Activated CD4-positive, alpha-beta memory T cell treated with anti-CD3 and anti-CD28 coated beads, Interleukin-2, amount 10 ng/mL, durations not matched to agents 7 days and 5 days (primary cell): ENCODE measurements at regions not wholly inside any gene's neighbourhood (a gene's known extent, or its start where the extent isn't known, plus 50 kb on each side); places are given as distances from the start of the nearest gene placed in this dataset.
"Not testable (repeated sequence)": the region's sequence is repeated elsewhere in the genome, so short reads cannot be mapped to it uniquely, and the experiment has no call there.

Source experiments
- CTCF ChIA-PET: fragments of 350-600 bp; sonication (Branson Sonifier 250); formaldehyde crosslinking; loops from one replicate; lab custom pipeline; 2021; ENCODE audit warnings: antibody characterized with exemption, inconsistent platforms; lab: Charles Lee
- POLR2A ChIA-PET: fragments of 350-600 bp; sonication (Branson Sonifier 250); formaldehyde crosslinking; loops from one replicate; lab custom pipeline; 2021; ENCODE audit warnings: antibody characterized with exemption; lab: Charles Lee
- DNase-seq: peaks from one replicate; pipeline ENCODE4 v3.0.0-alpha.2; 2020
- H3K27ac Mint-ChIP-seq: one replicate; pipeline ENCODE4 v1.8.0; 2021; ENCODE audit warnings: mild to moderate bottlenecking, mixed read lengths
- H3K27me3 Mint-ChIP-seq: one replicate; pipeline ENCODE4 v1.8.0; 2021; ENCODE audit warnings: mixed read lengths
- H3K36me3 Mint-ChIP-seq: one replicate; pipeline ENCODE4 v1.8.0; 2021; ENCODE audit warnings: low read depth, mixed read lengths
- H3K4me1 Mint-ChIP-seq: one replicate; pipeline ENCODE4 v1.8.0; 2021; ENCODE audit warnings: mixed read lengths
- H3K4me3 Mint-ChIP-seq: one replicate; pipeline ENCODE4 v1.8.0; 2021; ENCODE audit warnings: mild to moderate bottlenecking, mixed read lengths
- H3K9me3 Mint-ChIP-seq: one replicate; pipeline ENCODE4 v1.8.0; 2021; ENCODE audit warnings: mixed read lengths

- Mint-ChIP-seq H3K4me1 (no peaks in the 10 kb centered on the region), H3K9me3 (no peaks in the 10 kb centered on the region), H3K27ac (no peak overlapping the region), H3K36me3 (no peaks in the 10 kb centered on the region), H3K27me3 (no peaks in the 10 kb centered on the region), H3K4me3 (no peak overlapping the region)
- CTCF ChIA-PET = no interaction called here
- POLR2A ChIA-PET = no interaction called here
- DNase-seq = no peak
Observed at GRCh38 chr6:88520445-88520844, 354.3 kb upstream of the CNR1 start.

DNA sequence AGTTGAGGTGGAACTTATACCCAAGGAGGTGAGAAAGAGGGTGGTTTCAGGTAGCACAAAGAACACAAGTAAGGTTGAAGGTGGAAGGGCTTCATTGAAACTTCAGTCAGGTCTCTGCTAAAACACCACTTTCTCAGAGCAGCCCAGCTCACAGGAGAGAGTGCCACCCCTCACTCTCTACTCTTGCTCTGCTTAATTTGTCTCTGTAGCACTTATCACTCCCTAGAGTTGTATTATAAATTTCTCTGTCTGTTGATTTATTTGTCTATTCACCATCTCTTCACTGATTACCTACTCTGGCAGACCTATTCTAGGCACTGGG lies 353.8 kb upstream of the CNR1 start:
- H3K27me3 Mint-ChIP-seq = no peaks in the 10 kb centered on the region
- no peak overlapping the region for H3K27ac Mint-ChIP-seq
- H3K36me3 Mint-ChIP-seq = no peaks in the 10 kb centered on the region
- ChIA-PET POLR2A (no interaction called here), CTCF (no interaction called here)
- no peaks in the 10 kb centered on the region for H3K9me3 Mint-ChIP-seq
- no peaks in the 10 kb centered on the region for H3K4me1 Mint-ChIP-seq
- H3K4me3 Mint-ChIP-seq = no peak overlapping the region
- DNase-seq = no peak

DNA sequence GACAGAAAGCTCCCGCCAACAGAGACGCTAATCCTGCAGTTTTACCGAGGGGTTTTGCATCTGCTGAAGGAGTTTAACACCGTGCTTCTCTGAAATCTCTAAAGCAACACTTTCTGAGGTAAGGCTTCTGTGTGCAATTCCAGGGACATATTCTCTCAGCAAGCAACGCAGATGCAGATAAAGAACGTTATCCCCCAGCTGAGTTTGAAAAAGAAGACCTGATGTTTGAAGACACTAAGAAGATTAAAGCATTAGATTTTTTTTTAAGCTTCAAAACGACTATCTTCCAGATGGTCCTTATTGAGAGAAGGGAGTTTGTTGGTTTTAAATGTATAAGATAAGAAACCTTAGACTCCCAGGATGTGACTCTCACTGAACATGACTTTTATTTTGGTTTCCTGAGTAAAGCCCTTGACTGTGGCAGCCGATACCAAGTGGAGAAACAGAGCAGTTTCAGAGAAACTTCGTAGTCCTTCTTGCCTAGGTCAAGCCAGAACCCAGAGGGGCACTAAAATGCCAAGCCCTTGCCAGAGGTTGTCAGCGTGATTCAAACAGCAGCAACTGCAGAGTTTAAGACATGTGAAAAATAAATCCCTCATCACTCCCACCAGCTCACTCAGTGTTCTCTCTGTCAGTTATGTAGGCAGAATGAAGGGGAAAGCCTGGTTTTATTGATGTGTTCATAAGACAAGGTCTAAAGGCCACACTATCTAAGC lies 353.3 kb upstream of the CNR1 start:
- DNase-seq = no peak

GRCh38 chr6:88517737-88518136 lies 351.6 kb upstream of the CNR1 start:
- no peak for DNase-seq
- H3K36me3 Mint-ChIP-seq = no peaks in the 10 kb centered on the region
- CTCF ChIA-PET = no interaction called here
- H3K9me3 Mint-ChIP-seq = no peaks in the 10 kb centered on the region
- H3K27me3 Mint-ChIP-seq = peaks cover 1% of the 10 kb centered on the region
- no peak overlapping the region for H3K27ac Mint-ChIP-seq
- no peaks in the 10 kb centered on the region for H3K4me1 Mint-ChIP-seq
- H3K4me3 Mint-ChIP-seq = no peak overlapping the region
- POLR2A ChIA-PET = no interaction called here

More for the DNA sequence above, 353.3 kb upstream of the CNR1 start:
- ChIA-PET POLR2A (no interaction called here), CTCF (no interaction called here)
- Mint-ChIP-seq H3K27me3 (no peaks in the 10 kb centered on the region), H3K4me3 (no peak overlapping the region), H3K36me3 (no peaks in the 10 kb centered on the region), H3K4me1 (no peaks in the 10 kb centered on the region), H3K9me3 (no peaks in the 10 kb centered on the region), H3K27ac (no peak overlapping the region)

DNA sequence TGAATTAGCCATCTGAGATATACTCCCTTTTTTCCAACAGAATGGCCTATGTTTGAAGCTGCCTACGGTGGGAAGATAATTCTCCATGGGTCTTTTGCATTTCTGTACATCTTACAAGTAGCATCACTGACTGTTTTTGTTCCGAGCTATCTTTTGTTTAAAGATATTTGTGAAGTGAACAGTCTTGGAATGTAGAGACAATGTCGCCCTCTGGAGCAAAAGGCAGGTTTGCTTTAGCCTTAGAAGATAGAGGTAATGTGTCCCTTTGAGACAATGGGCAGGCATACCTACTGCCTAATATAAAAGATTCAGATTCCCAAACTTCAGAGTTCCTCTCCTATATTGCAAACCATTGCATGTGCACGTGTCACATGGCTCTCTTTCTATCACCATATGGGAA lies 347.8 kb upstream of the CNR1 start:
- peaks cover 1% of the 10 kb centered on the region for H3K27me3 Mint-ChIP-seq
- POLR2A ChIA-PET = no interaction called here
- H3K9me3 Mint-ChIP-seq = no peaks in the 10 kb centered on the region
- CTCF ChIA-PET = no interaction called here
- DNase-seq = no peak
- no peak overlapping the region for H3K4me3 Mint-ChIP-seq
- no peak overlapping the region for H3K27ac Mint-ChIP-seq
- no peaks in the 10 kb centered on the region for H3K36me3 Mint-ChIP-seq
- no peaks in the 10 kb centered on the region for H3K4me1 Mint-ChIP-seq

- DNase-seq = no peak
- Mint-ChIP-seq H3K9me3 (no peaks in the 10 kb centered on the region), H3K27ac (no peak overlapping the region), H3K4me1 (no peaks in the 10 kb centered on the region), H3K4me3 (no peak overlapping the region), H3K36me3 (no peaks in the 10 kb centered on the region), H3K27me3 (peaks cover 1% of the 10 kb centered on the region)
- CTCF ChIA-PET = no interaction called here
- POLR2A ChIA-PET = no interaction called here
Observed at GRCh38 chr6:88513471-88513870, 347.3 kb upstream of the CNR1 start.

DNA sequence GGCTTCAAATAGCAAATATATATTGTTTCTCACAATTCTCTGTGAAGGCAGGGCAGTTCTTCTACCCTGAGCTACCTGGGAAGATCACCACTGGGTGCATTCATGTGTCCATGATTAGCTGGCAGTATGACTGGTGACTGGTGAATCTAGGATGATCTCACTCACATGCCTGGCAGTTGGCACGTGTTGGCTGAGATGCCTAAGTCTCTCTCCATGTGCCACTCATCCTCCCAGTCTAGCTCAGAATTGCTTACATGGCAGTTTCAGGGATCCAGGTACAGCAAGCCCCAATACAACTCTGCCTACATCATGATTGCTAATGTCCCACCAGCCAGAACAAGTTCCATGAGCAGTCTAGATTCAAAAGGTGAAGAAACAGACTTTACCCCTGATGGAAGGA lies 346.8 kb upstream of the CNR1 start:
- Mint-ChIP-seq H3K27me3 (peaks cover 1% of the 10 kb centered on the region), H3K9me3 (no peaks in the 10 kb centered on the region), H3K4me3 (no peak overlapping the region), H3K27ac (no peak overlapping the region), H3K4me1 (no peaks in the 10 kb centered on the region), H3K36me3 (no peaks in the 10 kb centered on the region)
- no peak for DNase-seq
- ChIA-PET POLR2A (no interaction called here), CTCF (no interaction called here)

GRCh38 chr6:88502391-88502790 lies 336.2 kb upstream of the CNR1 start:
- H3K27ac Mint-ChIP-seq = no peak overlapping the region
- no peak for DNase-seq
- H3K27me3 Mint-ChIP-seq = no peaks in the 10 kb centered on the region
- no peaks in the 10 kb centered on the region for H3K4me1 Mint-ChIP-seq
- POLR2A ChIA-PET = no interaction called here
- H3K4me3 Mint-ChIP-seq = no peak overlapping the region
- no peaks in the 10 kb centered on the region for H3K9me3 Mint-ChIP-seq
- no peaks in the 10 kb centered on the region for H3K36me3 Mint-ChIP-seq
- CTCF ChIA-PET = no interaction called here

GRCh38 chr6:88499845-88500699 lies 333.9 kb upstream of the CNR1 start:
- no peak overlapping the region for H3K4me3 Mint-ChIP-seq
- ChIA-PET POLR2A (no interaction called here), CTCF (no interaction called here)
- peaks cover 1% of the 10 kb centered on the region for H3K27me3 Mint-ChIP-seq
- no peaks in the 10 kb centered on the region for H3K36me3 Mint-ChIP-seq
- no peaks in the 10 kb centered on the region for H3K4me1 Mint-ChIP-seq
- no peak overlapping the region for H3K27ac Mint-ChIP-seq
- DNase-seq = no peak
- H3K9me3 Mint-ChIP-seq = no peaks in the 10 kb centered on the region

DNA sequence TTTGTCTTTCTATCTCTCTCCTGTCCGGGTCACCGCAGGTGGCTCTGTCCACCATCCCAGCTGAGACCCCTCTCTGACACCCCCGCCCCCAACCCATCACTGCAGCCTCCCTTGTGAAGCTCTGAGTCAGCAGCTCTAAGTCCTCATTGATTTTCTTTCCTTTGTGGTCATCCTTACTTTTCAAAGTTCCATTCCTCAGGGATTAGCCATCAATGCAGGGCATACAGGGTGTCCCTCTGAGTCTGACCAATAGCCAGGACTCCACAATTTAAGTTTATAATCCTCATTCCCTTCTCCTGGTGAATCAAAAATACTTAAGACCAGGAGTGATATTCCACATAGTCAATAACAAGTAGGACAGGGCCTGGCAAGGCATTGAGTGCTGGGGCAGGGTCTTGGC lies 333.3 kb upstream of the CNR1 start:
- no peaks in the 10 kb centered on the region for H3K36me3 Mint-ChIP-seq
- no peak for DNase-seq
- no peak overlapping the region for H3K4me3 Mint-ChIP-seq
- peaks cover 4% of the 10 kb centered on the region for H3K27me3 Mint-ChIP-seq
- CTCF ChIA-PET = interaction anchor here (0.6 kb wide), 1 partner anchor 678 kb away, joined by 5 read pairs; no protein-coding TSS in a partner anchor
- H3K4me1 Mint-ChIP-seq = no peaks in the 10 kb centered on the region
- H3K27ac Mint-ChIP-seq = no peak overlapping the region
- H3K9me3 Mint-ChIP-seq = no peaks in the 10 kb centered on the region
- POLR2A ChIA-PET = no interaction called here

GRCh38 chr6:88497403-88497802 lies 331.3 kb upstream of the CNR1 start:
- H3K36me3 Mint-ChIP-seq, H3K4me1 Mint-ChIP-seq, DNase-seq, H3K9me3 Mint-ChIP-seq, POLR2A ChIA-PET, CTCF ChIA-PET, H3K27ac Mint-ChIP-seq, H3K27me3 Mint-ChIP-seq, H3K4me3 Mint-ChIP-seq: not testable (repeated sequence)

DNA sequence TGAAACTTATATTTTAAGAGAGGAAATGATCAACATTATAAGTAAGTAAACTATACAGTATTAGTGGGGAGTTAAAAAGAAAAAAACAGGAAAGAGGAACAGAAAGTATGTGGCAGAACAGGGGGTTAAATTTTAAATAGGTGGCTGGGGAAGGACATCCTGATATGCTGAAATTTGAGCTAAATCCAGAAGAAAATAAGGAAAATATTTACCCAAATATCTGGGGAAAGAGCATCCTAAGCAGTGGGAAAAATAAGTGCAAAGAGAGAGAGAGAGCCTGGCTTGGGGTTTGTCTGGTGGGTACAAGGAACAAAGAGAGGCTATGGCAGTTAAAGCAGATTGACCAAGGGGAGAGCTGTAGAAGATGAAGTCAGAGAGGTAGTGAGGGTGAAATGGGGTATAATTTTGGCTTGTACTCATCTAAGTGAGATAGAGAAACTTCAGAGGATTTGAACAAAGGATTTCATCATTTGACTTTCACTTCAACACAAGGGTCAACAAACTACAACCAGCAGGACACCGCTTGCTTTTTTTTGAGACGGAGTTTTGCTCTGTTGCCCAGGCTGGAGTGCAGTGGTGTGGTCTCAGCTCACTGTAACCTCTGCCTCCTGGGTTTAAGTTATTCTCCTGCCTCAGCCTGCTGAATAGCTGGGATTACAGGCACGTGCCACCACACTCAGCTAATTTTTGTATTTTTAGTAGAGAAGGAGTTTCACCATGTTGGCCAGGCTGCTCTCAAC lies 328.4 kb upstream of the CNR1 start:
- H3K36me3 Mint-ChIP-seq = no peaks in the 10 kb centered on the region
- no peaks in the 10 kb centered on the region for H3K4me1 Mint-ChIP-seq
- no peak overlapping the region for H3K27ac Mint-ChIP-seq
- ChIA-PET POLR2A (no interaction called here), CTCF (no interaction called here)
- no peak overlapping the region for H3K4me3 Mint-ChIP-seq
- no peak for DNase-seq
- no peaks in the 10 kb centered on the region for H3K9me3 Mint-ChIP-seq
- peaks cover 4% of the 10 kb centered on the region for H3K27me3 Mint-ChIP-seq

GRCh38 chr6:88493717-88494116 lies 327.6 kb upstream of the CNR1 start:
- H3K27me3 Mint-ChIP-seq = peaks cover 4% of the 10 kb centered on the region
- H3K36me3 Mint-ChIP-seq = no peaks in the 10 kb centered on the region
- H3K9me3 Mint-ChIP-seq = no peaks in the 10 kb centered on the region
- no peak overlapping the region for H3K4me3 Mint-ChIP-seq
- H3K4me1 Mint-ChIP-seq = no peaks in the 10 kb centered on the region
- no peak for DNase-seq
- POLR2A ChIA-PET = no interaction called here
- H3K27ac Mint-ChIP-seq = no peak overlapping the region
- CTCF ChIA-PET = no interaction called here
